ENCODE measurements at regions not wholly inside any gene's neighbourhood (a gene's known extent, or its start where the extent isn't known, plus 50 kb on each side); places are given as distances from the start of the nearest gene placed in this dataset.
"Not testable (repeated sequence)": the region's sequence is repeated elsewhere in the genome, so short reads cannot be mapped to it uniquely, and the experiment has no call there.

- no peak for DNase-seq (ENCODE audit: low read depth in 2 of 2)
Observed at GRCh38 chr14:106347890-106348755, 821.7 kb downstream of the TMEM121 start.

DNA sequence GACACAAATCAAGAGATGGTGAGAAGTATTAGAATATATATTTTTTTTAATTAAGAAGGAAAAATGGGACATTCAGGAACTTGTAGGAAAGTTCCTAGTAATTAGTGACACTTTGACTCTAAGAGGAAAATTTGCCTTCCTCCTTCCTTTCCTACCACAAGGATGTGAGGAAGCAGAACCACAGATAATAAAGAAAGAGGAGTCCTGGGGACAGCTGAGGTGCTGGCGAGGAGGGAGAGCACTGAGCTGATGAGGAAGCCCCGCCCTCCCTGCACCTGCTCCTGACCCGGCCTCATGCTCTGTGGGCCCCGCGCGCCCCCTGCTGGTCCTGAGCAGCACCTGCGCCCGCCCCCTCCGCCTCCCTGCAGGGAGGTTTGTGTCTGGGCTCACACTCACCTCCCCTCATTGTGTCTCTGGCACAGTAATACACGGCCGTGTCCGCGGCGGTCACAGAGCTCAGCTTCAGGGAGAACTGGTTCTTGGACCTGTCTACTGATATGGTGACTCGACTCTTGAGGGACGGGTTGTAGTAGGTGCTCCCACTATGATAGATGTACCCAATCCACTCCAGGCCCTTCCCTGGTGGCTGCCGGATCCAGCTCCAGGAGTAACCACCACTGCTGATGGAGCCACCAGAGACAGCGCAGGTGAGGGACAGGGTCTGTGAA, 822.6 kb downstream of the TMEM121 start:
- DNase-seq (ENCODE audit: low read depth in 2 of 2) = peak; percentile 59 to 82

DNA sequence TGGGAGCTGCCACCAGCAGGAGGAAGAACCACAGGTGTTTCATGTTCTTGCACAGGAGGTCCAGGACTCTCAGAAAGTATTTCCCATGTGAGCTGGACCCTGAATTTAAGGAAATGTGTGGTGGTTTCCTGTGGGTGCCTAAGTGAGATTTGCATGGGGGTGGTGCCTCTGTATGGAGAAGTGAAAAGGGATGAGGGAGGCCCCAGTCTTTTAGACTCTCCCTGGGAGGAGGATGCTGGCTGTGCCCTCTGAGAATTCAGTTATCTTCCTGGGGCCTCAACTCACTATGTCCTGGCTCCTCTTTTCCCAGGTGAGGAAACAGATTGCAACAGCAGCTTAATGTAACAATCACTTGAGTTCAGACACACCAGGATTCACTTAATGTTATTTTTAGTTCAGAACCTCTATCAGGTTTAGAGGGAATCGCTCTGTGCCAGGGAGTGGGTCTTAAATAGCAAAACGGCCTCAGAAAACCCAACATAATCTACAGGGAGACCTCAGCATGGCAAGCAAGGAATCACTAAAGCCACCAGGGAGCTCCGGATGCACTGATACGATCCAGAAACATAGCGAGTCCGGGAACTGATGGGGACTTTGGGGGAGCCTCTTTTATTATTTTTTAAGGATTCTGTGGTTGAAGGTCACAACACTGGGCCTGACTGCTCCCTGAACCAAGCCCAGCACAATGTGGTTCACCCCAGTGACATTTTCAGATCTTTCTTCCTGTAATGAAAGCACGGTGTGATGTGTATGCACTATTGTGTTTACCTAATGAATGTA, 823.5 kb downstream of the TMEM121 start:
- not testable (repeated sequence) for DNase-seq (ENCODE audit: low read depth in 2 of 2)

DNA sequence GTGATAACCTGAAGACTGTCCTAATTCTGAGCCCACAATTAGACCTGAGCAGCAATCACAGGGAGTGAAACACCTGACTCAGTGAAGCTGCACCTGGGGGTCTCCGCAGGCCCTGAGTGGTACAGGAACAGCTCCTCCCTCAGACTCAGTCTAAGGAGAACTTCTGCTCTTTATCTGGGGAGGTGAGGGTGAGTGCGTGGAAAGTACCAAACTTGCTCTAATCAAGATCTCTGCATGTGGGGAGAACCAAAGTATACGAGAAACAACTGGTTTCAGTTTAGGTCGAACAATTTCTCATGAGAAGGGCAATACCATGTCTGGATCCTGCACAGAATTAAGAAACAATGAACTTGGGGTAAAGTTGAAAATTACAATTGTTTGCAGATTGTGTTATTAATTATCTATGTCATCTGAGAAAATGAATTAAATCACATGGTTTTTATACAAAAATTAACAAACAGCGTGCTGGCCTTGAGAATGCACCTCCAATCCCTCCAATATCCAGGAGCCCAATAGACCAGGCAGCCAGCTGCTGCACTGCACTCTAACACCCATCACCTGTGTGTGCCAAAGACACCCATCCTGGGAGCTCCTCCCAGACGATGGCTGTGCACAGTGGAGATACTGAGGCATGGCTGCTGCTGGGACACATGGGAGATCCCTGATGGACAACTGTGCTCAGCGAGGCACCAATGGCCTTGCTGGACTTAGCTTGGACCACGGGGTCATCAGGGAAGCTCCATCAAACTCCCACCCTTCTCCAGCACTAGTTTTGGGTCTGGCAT, 828.8 kb downstream of the TMEM121 start:
- not testable (repeated sequence) for DNase-seq (ENCODE audit: low read depth in 2 of 2)

DNA sequence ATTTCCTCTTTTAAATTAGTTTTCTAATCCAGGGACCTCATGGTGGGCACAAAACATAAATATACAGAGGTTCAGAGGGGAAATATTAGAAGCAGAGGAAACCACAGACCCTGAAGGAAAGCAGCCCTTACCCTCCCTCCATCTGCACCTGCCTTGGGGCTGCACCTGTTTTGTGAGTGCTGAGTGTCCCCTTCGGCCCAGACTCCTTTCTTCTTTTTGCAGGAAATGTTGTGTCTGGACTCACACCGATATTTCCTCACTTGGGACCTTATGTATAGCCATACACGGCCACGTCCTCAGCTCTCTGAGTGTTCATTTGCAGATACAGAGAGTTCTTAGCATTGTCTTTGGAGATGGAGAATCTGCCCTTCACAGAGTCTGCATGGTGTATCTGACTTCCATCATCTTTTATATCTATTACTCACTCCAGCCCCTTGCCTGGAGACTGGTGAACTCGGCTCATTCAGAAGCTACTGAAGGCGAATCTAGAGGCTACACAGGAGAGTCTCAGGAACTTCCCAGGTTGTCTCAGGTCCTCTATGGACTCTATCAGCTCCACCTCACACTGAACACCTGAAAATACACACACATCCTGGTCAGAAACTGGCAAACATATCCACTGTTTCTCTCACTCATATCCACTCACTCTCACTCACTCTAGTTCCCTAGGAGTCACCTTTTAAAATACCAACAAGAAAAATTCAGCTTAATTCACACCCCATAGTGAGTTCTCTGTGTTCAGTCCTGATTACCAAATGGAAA, 829.7 kb downstream of the TMEM121 start:
- not testable (repeated sequence) for DNase-seq (ENCODE audit: low read depth in 2 of 2)

DNA sequence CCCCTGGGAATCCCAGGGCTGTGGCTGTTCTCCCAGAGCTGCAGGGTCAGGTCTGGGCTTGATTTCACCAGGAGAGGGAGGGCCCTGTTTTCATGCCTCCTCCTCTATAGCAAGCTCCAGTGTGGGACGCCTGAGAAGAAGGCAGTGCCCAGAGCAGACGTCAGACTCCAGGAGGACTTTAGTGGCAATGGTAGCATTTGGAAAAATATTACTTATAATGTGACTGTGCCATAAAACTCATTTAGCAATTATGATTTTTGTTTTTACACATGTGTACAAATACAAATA, 830.2 kb downstream of the TMEM121 start:
- DNase-seq (ENCODE audit: low read depth in 2 of 2) = not testable (repeated sequence)

DNA sequence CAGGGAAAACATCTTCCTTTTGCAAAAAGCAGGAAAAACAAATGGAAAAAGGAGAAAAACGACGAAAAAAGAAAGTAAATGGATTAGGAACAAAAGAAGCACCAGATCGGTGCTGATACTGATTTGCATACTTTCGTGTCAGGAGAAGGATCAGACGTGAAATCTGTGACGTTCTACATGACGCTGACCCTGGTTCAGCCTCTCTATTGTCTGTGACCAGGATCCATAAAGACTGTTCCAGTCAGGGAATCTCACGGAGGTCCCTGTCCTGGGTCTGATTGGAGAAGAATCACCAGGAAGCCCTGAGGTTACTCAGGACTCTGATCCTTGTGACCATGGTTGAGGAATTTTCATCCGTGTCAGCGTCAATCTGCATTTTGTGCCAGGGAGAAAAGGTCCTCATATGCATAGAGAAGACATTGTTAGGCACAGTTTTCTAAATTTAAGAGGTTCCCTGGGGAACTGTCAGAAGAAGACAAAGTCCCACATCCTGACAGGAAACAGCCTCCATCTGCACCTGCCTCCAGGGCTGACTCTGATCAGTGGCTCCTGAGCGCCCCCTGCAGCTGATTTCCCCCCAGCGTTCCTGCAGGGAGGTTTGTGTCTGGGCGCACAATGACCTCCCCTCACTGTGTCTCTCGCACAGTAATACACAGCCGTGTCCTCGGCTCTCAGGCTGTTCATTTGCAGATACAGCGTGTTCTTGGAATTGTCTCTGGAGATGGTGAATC, 832.9 kb downstream of the TMEM121 start:
- DNase-seq (ENCODE audit: low read depth in 2 of 2) = peak in 1 of 2 donors; percentile 30

DNA sequence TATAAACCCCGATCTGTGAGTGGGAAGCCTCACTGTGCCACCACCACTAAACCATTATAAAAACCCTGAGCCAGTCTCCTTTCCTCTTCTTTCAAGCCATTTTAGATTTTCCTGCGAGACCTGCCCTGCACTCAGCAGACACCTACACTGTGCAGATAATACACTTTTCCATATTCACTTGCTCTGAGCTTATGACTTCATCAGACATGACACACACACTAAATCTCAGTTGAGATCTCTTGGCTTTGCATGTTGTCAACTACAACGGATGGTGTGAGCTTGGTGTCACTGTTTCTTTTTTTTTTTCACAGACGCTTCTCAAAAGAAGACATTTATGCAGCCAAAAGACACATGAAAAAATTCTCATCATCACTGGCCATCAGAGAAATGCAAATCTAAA, 839.0 kb downstream of the TMEM121 start:
- not testable (repeated sequence) for DNase-seq (ENCODE audit: low read depth in 2 of 2)

DNA sequence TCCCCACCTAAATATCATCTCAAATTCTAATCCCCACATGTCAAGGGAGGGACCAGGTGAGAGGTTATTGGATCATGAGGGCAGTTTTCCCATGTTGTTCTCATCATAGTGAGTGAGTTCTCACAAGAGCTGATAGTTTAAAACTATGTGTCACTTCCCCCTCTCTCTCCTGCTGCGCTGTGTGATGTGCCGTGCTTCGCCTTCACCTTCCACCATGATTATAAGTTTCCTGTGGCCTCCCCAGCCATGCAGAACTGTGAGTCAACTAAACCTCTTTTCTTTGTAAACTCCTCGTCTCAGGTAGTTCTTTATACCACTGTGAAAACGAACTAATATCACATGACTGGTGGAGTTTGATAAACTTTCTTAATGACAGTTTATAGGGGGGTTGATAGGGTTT, 839.5 kb downstream of the TMEM121 start:
- DNase-seq (ENCODE audit: low read depth in 2 of 2) = not testable (repeated sequence)

GRCh38 chr14:106366971-106367370, 840.6 kb downstream of the TMEM121 start:
- not testable (repeated sequence) for DNase-seq (ENCODE audit: low read depth in 2 of 2)

- DNase-seq (ENCODE audit: low read depth in 2 of 2) = not testable (repeated sequence)
Observed at GRCh38 chr14:106369456-106369855, 843.1 kb downstream of the TMEM121 start.

GRCh38 chr14:106372870-106373652, 846.7 kb downstream of the TMEM121 start:
- peak; percentile 67 to 79 for DNase-seq (ENCODE audit: low read depth in 2 of 2)

DNA sequence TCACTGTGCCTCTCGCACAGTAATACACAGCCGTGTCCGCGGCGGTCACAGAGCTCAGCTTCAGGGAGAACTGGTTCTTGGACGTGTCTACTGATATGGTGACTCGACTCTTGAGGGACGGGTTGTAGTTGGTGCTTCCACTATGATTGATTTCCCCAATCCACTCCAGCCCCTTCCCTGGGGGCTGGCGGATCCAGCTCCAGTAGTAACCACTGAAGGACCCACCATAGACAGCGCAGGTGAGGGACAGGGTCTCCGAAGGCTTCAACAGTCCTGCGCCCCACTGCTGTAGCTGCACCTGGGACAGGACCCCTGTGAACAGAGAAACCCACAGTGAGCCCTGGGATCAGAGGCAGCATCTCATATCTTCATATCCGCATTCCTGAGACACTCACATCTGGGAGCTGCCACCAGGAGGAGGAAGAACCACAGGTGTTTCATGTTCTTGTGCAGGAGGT, 847.3 kb downstream of the TMEM121 start:
- DNase-seq (ENCODE audit: low read depth in 2 of 2) = not testable (repeated sequence)

GRCh38 chr14:106377432-106377831, 851.0 kb downstream of the TMEM121 start:
- DNase-seq (ENCODE audit: low read depth in 2 of 2) = no peak

DNA sequence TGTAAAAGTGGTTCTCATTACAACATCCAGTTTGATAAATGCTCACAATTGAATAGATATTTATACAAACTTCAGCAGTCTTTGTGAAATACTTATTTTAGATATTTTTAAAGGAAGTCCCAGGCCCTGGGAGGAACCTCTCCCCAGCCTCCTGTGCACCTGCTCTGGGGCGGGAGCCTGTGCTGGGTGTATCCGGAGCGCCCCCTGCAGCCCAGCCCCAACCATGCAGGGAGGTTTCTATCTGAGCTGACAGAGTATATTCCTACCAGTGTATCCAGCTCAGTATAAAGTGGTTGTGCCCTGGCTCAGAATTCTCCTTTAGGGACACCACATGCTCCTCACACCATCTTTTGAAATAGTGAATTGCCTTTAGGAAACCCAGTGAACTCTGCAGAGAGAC, 851.8 kb downstream of the TMEM121 start:
- peak; percentile 13 to 26 for DNase-seq (ENCODE audit: low read depth in 2 of 2)

DNA sequence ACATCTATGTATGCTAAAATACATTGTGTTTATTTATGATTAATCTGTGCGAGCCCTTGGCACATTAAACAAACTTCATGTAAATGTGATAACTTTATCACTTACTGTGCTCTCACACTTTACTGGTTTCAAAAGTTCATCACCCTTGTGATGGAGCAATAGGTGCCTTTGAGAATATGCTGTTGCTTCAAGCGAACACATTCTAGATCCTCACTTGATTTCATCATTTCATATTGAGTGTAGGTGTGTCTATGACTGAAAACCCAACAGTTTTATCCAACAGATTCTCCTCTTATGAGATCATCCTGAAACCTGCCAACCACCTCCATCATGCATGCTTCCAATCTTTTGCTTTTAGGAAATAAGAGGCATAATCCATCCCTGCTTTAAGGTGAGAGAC, 854.4 kb downstream of the TMEM121 start:
- no peak for DNase-seq (ENCODE audit: low read depth in 2 of 2)

- DNase-seq (ENCODE audit: low read depth in 2 of 2) = not testable (repeated sequence)
Observed at GRCh38 chr14:106389186-106389585, 862.8 kb downstream of the TMEM121 start.

- DNase-seq (ENCODE audit: low read depth in 2 of 2) = no peak
Observed at GRCh38 chr14:106390401-106390800, 864.0 kb downstream of the TMEM121 start.

DNA sequence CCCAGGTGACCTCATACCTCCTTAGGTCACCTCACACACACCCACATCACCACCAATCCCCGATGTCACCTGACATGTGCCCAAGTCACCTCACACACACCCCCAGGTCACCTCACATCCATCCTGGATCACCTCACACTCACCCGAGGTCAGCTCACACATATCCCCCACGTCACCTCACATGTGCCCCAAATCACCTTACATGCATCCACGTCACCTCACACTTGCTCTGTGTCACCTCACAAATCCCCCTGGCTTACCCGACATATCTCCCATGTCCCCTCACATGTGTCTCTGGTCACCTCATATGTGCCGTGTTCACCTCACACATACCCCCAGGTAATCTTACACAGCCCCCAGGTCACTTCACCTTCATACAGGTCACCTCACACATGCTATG, 864.6 kb downstream of the TMEM121 start:
- DNase-seq (ENCODE audit: low read depth in 2 of 2) = no peak
